Spleen (tissue), 7 donors: ENCODE measurements at regions not wholly inside any gene's neighbourhood (a gene's known extent, or its start where the extent isn't known, plus 50 kb on each side); places are given as distances from the start of the nearest gene placed in this dataset.

Experiments
- POLR2A ChIP-seq, 3 donors: fragments of 450-650 bp; IDR thresholded peaks; one replicate each; pipeline ENCODE4 v1.5.1; 2017; ENCODE audit warnings: antibody characterized with exemption in 3 of 3, mild to moderate bottlenecking in 1 of 3
- POLR2AphosphoS5 ChIP-seq, 3 donors: sonication (generic); formaldehyde crosslinking; IDR thresholded peaks; one replicate each; pipeline ENCODE4 v1.5.1; 2017; ENCODE audit warnings: antibody characterized with exemption in 3 of 3
- TF ChIP-seq, protein P1 (sequence below), 11 experiments: fragments of 200-600 bp in 7 of 11; fragments of 450-650 bp in 4 of 11; sonication (generic) in 4 of 11; IDR thresholded peaks in 8 of 11; conservative IDR thresholded peaks in 3 of 11; 1 replicate in 7 of 11; 2 replicates in 4 of 11; pipeline versions ENCODE4 v1.4.0 to v1.8.0; 2016 to 2021; ENCODE audit warnings: antibody characterized with exemption in 11 of 11, inconsistent platforms in 4 of 11, mild to moderate bottlenecking in 1 of 11
- donor health status: DM: no; HTN: no; CAD: no; lungs with moderate emphysema.
- donor health status: DM: no; HTN: no; CAD: no.
- donor health status: DM: no; HTN: no; CAD: no.

DNA sequence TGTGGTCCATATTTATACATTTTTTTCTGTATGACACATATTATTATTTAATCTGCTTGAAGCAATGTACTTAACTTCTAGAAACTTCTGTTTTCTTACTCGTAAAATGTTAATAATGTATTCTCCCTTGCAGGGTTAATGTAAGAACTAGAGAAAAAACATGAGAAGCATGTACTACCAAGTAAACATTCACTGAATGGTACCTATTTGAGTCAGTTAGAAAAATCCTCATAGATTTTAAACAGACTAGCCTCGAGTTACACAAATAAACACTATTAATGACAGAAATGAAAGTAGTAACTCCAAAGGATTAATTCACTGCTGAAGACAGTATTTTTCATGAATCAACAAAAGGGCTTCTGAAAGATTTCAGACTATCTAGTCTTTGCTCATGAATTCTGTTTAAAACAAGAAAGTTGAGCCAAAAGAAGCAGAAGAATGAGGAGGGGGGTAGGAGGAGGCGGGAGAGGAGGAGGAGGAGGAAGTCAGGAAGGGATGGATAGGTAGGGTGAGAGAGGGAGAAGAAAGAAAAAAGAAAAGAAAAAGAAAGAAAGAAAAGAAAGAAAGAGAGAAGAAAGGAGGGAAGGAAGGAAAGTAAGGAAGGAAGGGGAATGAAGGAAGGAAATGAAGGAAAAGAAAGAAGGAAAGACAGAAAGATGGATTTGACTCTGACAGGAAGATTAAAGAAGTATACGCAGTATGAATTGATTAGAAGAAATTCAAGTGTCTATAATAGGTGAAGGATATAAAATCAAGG lies 68.2 kb upstream of the CCDC91 start:
- no peak for TF ChIP-seq POLR2A (IDR thresholded peaks at IDR 0.05)
- no peak for TF ChIP-seq POLR2AphosphoS5 (IDR thresholded peaks at IDR 0.05)
- TF ChIP-seq, protein P1, sequence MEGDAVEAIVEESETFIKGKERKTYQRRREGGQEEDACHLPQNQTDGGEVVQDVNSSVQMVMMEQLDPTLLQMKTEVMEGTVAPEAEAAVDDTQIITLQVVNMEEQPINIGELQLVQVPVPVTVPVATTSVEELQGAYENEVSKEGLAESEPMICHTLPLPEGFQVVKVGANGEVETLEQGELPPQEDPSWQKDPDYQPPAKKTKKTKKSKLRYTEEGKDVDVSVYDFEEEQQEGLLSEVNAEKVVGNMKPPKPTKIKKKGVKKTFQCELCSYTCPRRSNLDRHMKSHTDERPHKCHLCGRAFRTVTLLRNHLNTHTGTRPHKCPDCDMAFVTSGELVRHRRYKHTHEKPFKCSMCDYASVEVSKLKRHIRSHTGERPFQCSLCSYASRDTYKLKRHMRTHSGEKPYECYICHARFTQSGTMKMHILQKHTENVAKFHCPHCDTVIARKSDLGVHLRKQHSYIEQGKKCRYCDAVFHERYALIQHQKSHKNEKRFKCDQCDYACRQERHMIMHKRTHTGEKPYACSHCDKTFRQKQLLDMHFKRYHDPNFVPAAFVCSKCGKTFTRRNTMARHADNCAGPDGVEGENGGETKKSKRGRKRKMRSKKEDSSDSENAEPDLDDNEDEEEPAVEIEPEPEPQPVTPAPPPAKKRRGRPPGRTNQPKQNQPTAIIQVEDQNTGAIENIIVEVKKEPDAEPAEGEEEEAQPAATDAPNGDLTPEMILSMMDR (IDR thresholded peaks at IDR 0.05 in 8 of 11, conservative IDR thresholded peaks at IDR 0.05 in 3 of 11), result no peak
